Stimulated activated CD4-positive, alpha-beta T cell treated with anti-CD3 and anti-CD28 coated beads, Interleukin-2, amount 100 ng/mL, for 48 hours (primary cell): ENCODE measurements at regions not wholly inside any gene's neighbourhood (a gene's known extent, or its start where the extent isn't known, plus 50 kb on each side); places are given as distances from the start of the nearest gene placed in this dataset.
A peak's percentile ranks its signal among the peaks of the same experiment; 100 is the strongest.
"Not testable (repeated sequence)": the region's sequence is repeated elsewhere in the genome, so short reads cannot be mapped to it uniquely, and the experiment has no call there.

Experiments used
- DNase-seq, 2 donors: peaks; one replicate each; pipeline ENCODE4 v3.0.0-alpha.2; 2020

DNA sequence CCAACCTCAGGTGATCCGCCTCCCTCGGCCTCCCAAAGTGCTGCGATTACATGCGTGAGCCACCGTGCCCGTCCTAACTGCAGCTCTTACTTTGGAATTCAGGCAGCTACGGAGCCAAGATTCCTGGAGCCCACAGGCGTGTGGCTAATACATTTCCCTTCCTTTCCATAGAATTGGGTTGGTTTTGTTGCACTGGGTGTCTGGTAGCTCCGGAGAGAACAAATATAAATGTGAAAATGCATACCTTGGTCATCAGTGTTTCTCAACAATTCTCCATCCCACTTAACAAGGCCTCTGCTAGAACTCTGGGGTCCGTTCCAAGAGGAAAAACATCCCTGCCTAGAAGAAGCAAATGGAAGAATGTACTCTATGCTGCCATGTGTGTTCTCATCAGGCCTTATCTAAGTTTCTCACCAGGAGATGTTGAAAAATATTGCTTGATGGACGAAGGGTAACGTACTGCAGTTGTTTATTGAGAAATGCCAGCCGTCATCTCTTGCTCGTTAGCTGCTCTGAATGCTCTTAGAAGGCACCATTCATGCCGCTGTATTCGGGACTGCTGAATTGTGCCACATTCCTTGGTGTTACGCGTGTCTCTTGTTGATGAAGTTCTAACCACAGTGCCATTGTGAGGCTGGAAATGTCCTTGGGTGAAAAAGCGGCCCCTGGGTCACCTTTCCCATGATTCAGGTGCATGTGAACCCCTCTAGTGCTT lies 50.5 kb upstream of the CD99 start:
- DNase-seq: no peak

DNA sequence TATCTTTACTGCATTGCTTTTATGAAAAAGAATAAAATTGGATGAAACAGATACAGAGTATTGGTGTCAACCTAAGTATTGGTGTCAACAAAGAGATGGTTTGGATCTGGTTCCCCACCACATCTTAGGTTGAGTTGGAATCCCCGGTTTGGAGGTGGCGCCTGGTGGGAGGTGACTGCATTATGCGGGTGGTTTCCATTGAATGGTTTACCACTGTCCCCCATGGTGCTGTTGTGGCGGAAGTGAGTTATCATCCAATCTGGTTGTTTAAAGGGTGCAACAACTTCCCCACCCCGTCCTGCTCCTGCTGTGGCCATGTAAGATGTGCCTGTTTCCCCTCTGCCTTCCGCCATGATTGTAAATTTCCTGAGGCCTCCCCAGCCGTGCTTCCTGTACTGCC lies 52.8 kb upstream of the CD99 start:
- DNase-seq: no peak

DNA sequence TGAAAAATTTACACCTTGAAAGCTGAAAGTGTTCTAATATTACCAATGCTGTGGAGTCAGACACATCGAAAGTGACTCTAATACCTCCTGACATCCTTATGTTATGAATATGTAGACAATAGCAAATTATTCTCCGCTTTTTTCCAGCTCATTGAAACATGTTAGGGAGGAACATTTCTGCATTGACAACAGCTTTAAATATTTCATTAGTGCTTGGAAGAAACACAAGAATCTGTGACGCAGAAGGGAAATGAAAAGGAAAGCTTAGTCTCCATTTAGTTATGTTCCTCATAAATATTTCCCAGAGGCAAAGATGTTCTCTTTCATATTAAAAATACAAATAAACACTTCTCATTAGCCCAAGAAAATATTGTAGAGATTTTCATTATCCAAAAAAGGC lies 55.8 kb upstream of the CD99 start:
- DNase-seq: no peak

DNA sequence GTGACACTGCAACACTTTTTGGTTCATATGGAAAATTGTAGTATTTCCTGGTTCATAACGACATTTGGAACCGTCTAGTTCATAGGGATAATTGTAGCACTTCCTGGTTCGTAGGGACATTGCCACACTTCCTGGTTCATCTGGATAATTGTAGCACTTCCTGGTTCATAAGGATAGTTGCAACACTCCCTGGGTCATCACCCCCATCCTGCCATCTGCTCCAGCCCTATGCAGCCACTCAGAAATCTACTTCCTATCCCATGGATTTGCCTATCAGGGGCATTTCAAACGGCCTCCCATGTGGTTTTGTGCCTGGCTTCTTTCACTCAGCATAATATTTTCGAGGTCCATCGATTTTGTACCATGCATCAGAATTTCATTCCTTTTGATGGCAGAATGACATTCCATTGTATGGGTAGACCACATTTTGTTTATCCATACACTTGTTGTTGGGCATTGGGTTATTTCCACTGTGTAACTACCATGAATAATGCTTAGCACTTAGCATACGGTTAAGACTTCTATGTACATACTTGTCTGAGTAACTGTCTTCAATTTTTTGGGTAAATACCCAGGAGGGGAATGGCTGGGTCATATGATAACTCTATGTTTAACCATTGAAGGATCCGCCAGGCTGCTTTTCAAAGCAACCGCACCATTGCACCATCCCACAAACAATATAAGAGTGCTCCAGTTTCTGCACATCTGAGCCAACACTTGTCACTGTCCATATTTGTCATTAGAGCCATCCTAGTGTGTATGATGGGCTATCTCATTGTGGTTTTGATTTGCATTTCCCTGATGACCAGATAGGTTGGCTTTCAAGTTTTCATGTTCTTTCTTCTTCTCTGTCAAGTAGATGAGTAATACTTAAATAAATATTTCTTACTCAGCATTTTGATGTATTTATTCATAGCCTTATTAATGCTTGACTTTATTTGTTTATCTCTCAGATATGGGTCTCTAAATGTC lies 58.3 kb upstream of the CD99 start:
- no peak for DNase-seq

DNA sequence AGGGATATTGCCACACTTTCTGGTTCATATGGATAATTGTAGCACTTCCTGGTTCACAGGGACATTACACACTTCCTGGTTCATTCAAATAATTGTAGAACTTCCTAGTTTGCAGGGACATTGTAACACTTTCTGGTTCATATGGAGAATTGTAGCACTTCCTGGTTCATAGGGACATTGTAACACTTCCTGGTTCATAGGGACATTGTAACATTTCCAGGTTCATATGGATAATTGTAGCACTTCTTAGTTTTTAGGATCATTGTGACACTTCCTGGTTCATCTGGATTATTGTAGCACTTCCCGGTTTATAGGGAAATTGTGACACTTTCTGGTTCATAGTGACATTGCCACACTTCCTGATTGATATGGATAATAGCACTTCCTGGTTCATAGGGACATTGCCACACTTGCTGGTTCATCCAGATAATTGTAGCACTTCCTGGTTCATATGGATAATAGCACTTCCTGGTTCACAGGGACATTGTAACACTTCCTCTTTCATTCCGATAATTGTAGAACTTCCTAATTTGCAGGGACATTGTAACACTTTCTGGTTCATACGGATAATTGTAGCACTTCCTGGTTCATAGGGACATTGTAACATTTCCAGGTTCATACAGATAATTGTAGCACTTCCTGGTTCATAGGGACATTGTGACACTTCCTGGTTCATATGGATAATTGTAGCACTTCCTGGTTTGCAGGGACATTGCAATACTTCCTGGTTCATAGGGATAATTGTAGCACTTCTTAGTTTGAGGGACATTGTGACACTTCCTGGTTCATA lies 59.2 kb upstream of the CD99 start:
- DNase-seq: no peak

DNA sequence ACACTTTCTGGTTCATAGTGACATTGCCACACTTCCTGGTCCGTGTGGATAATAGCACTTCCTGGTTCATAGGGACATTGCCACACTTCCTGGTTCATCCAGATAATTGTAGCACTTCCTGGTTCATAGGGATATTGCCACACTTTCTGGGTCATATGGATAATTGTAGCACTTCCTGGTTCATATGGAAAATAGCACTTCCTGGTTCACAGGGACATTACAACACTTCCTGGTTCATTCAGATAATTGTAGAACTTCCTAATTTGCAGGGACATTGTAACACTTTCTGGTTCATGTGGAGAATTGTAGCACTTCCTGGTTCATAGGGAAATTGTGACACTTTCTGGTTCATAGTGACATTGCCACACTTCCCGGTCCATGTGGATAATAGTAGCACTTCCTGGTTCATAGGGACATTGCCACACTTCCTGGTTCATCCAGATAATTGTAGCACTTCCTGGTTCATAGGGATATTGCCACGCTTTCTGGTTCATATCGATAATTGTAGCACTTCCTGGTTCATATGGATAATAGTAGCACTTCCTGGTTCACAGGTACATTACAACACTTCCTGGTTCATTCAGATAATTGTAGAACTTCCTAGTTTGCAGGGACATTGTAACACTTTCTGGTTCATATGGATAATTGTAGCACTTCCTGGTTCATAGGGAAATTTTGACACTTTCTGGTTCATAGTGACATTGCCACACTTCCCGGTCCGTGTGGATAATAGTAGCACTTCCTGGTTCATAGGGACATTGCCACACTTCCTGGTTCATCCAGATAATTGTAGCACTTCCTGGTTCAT lies 60.0 kb upstream of the CD99 start:
- DNase-seq: not testable (repeated sequence)

DNA sequence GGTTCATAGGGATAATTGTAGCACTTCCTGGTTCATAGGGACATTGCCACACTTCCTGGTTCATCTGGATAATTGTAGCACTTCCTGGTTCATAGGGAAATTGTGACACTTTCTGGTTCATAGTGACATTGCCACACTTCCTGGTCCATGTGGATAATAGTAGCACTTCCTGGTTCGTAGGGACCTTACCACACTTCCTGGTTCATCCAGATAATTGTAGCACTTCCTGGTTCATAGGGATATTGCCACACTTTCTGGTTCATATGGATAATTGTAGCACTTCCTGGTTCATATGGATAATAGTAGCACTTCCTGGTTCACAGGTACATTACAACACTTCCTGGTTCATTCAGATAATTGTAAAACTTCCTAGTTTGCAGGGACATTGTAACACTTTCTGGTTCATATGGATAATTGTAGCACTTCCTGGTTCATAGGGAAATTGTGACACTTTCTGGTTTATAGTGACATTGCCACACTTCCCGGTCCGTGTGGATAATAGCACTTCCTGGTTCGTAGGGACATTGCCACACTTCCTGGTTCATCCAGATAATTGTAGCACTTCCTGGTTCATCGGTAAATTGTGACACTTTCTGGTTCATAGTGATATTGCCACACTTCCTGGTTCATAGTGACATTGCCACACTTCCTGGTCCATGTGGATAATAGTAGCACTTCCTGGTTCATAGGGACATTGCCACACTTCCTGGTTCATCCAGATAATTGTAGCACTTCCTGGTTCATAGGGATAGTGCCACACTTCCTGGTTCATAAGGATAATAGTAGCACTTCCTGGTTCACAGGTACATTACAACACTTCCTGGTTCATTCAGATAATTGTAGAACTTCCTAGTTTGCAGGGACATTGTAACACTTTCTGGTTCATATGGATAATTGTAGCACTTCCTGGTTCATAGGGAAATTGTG lies 60.8 kb upstream of the CD99 start:
- DNase-seq: peak; percentile 16 to 31

DNA sequence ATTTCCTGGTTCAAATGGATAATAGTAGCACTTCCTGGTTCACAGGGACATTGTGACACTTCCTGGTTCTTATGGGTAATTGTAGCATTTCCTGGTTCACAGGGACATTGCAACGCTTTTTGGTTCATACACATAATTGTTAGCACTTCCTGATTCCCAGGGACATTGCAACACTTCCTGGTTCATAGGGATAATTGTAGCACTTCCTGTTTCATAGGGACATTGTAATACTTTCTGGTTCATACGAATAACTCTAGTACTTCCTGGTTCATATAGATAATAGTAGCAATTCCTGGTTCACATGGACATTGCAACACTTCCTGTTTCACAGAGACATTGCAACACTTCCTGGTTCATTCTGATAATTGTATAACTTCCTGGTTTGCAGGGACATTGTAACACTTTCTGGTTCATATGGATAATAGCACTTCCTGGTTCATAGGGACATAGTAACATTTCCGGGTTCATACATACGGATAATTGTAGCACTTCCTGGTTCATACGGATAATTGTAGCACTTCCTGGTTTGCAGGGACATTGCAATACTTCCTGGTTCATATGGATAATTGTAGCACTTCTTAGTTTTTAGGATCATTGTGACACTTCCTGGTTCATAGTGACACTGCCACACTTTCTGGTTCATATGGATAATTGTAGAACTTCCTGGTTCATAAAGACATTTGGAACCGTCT lies 61.6 kb upstream of the CD99 start:
- DNase-seq: no peak

DNA sequence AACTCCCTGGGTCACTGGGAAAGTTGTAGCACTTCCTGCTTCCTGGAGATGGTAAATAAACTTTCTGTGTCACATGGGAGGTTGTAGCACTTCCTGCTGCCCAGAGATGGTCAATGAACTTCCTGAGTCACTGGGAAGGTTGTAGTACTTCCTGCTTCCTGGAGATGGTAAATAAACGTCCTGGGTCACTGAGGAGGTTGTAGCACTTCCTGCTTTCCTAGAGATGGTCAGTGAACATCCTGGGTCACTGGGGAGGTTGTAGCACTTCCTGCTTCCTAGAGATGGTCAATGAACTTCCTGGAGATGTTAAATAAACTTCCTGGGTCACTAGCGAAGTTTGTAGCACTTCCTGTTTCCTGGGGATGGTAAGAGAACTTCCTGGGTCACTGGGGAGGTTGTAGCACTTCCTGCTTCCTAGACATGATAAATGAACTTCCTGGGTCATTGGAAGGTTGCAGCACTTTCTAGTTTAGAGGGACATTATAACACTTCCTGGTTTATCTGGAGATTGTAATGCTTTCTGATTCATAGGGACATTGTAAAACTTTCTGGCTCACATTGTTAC lies 62.3 kb upstream of the CD99 start:
- no peak for DNase-seq

DNA sequence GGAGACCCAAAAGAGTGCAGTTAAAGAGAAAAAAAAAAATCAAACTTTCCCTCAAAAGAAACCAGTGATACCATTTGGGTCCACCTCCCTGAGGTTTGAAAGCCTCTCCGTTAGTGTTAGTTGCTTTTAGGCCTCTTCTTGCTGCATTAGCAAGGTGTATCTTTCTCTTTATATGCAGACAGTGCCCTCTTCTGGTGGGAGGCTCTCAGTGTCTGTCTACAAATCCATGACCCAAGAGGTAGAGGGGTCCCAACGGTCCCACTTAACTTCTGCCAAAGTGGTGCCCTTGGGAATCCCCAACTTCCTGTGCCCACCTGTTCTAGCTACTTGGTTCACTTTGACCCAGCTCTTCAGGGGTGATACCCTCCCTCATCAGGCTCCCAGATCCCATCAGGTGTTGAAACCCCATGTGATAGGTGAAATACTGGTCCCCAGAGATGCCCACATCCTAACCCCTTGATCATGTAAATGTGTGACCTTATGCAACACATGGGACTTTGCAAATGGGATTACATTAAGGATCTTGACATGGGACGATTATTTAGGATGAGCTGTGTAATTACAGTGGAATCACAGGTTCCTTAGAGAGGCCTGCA lies 63.7 kb upstream of the CD99 start:
- peak; percentile 33 to 47 for DNase-seq

DNA sequence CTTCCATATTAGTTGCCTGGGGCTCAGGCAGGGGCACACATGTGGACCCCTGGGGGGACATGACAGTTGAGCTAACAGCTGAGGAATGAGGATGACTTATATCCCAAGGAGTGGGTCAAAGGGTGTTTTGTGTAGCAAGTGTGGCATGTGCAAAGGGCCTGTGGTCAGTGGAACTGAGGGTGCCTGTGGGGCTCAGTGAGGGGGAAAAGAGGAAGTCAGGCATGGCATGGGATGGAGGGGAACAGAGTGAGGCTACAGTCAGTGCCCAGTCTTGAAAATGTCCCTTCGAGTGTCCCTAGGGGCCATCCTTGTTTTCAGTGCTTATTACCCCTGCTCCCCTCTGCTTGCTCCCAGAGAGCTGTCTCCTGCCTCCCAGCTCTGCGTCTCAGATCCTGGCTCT lies 64.3 kb upstream of the CD99 start:
- DNase-seq: no peak

DNA sequence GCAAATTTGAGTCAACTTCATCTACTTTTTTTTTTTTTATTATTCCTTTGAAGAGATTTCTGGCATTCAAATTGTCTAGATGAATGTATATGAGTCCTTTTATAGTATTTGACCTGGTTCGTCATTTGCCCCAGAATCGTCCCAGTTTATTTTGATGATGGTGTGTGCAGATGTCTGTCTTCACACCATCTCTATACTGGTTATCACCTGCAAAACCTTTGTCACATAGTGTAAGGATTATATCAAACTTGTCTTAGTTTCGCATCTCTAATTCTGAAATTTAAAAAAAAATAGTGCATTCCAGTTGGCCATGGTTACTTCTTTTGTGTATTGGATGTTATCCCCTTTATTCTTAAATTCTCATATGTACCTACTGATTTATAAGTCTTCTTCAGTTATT lies 70.5 kb upstream of the CD99 start:
- DNase-seq: no peak

DNA sequence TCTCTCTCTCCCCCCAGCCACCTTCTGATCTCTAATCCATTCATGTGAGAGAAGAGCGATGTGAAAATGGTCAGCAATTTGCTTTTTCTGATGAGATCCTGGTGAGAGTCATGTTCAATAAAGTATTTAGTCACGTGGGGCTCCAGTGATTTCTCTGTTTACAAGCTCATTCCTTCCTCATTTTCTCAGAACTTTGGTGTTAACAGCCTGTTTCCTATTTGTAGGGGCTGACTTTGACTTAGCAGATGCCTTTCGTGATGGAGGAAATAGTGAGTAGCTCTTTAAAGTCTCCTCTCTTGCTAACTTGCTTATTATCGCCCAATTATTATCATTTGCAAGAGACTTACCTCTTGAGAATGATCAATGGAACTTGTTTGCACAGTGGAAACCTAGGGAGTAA lies 72.6 kb upstream of the CD99 start:
- no peak for DNase-seq

DNA sequence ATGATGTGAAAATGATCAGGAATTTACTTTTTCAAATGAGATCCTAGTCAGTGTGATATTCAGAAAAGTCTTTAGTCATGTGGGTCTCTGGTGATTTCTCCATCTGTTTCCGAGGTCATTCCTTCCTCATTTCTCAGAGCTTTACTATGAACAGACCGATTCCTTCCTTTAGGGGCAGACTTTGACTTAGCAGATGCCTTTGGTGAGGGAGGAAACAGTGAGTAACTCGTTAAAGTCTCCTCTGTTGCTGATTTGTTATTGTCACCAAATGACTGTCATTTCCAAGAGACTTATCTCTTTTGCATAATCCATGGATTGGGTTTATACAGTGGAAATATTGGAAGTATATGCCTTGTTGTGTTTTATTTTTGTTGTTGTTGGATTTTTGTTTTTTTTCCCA lies 76.2 kb upstream of the CD99 start:
- DNase-seq: no peak

DNA sequence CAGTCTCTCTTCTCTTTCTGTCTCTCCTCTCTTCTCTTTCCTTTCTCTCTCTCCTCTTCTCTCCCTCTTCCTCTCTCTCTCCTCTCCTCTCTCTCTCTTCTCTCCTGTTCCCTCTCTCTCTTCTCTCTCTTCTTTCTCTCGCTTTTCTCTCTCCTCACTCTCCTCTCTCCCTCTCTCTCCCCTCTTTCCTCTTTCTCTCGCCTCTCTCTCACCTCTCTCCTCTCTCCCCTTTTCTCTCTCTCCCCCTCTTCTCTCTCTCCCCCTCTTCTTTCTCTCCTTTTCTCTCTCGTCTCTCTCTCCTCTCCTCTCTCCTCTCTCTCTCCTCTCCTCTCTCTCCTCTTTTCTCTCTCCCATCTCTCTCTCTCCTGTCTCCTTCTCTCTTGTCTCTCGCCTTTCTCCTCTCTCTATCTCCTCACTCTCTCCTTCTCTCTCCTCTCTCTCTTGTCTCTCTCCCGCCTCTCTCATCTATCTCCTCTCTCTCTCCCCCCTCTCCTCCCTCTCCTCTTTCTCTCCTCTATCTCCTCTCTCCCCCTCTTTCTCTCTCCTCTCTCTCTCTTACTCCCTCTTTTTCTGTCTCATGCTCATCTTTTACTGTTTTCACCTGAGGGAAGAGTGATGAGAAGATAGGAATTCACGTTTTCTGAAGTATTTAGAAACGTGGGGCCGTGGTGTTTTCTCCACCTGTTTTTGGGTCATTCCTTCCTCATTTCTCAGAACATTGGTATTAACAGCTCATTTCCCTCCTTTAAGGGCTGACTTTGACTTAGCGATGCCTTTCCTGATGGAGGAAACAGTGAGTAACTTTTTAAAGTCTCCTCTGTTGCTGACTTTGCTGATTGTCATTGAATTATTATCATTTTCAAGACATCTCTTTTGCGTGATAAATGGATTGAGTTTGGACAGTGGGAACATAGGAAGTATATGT lies 80.6 kb upstream of the CD99 start:
- no peak for DNase-seq

DNA sequence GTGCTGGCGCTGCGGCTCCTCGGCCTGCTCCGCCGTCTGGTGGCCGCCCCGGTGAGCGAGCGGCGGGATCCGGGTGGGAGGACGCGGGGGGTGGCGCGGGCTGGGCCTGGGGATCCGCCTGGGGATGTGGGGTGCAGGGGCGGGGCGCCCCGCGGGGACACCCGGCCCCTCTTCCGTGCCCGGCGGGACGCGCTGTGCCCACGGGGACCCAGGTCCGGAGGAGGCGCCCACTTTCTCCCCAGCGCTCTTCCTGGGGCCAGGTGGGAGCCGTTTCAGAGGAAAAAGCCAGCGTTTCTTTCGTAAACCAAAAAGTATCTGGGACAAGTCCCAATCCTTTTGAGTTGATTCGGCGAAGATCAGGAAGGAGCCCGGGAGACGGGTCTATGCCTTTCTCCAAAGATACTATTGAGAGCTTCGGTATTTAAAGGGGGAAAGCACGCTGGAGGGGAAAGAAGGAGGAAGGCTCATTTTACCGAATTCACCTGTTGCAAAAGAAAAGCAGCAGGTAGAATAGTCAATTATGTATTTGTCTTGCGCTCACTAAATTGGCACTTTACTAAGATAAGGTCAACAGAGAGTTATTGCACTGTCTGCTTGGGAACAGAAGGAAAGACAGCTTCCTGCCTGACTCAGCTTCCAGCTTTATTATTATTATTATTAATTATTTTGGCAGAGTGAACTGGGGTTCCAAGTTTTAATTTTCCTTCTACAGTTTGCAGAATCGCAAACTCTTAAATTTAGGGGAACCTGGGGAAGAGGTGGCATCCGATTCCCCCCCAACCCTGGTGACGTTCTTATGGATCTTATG lies 81.5 kb upstream of the CD99 start:
- DNase-seq: no peak

DNA sequence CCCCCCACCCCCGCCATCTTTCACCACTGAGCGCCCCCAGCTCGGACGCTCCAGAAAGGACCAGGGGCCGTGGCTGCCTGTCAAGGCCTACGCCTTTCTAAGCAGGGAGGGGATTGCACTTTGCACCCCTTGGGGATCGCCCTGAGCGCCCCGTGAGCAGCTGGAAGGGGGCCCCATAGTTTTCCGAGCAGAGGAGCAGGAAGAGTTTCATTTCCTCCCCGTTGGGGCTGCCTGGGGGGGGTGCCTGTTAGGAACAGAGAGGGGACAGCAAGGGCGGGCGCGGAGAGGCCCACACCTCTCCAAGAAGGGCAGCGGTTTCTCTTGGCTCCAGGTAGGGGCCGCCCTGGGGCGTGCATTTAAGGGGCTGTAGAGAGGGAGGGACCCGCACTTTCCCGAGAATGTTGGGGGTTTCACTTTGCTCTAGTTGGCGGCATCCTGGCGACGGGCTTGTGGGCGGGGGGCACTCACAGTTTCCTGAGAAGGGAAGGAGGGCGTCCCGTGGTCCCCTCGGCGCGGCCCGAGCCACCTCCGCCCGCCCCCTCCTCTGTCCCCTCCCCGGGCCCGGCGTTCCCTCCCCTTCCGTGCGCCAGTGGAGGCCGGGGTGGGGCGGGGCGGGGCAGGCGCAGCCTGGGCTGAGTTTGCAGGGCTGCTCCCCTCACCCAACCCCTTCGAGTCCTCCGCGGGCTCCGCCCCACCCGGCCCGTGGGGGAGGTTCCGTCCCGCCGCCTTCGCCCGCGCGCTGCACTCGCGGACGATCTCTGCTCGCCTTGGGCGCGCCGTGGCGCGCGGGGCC lies 82.3 kb upstream of the CD99 start:
- DNase-seq: peak; percentile 80
